Loucy (cell line): ENCODE measurements at regions not wholly inside any gene's neighbourhood (a gene's known extent, or its start where the extent isn't known, plus 50 kb on each side); places are given as distances from the start of the nearest gene placed in this dataset.
"Not testable (repeated sequence)": the region's sequence is repeated elsewhere in the genome, so short reads cannot be mapped to it uniquely, and the experiment has no call there.

Experiments used
- H2AFZ ChIP-seq: fragments of 200-600 bp; sonication (generic); 2 replicates; pipeline ENCODE4 v1.6.0; 2016; ENCODE audit warnings: antibody characterized with exemption, mild to moderate bottlenecking, low read length, moderate library complexity
- H3F3A ChIP-seq: fragments of 200-600 bp; 2 replicates; pipeline ENCODE4 v1.6.0; 2016; ENCODE audit warnings: antibody characterized with exemption, low read depth, mild to moderate bottlenecking
- H3K27me3 ChIP-seq: fragments of 200-600 bp; sonication (generic); 2 replicates; pipeline ENCODE4 v1.6.1; 2014; ENCODE audit warnings: low read length, mild to moderate bottlenecking; ENCODE audit not compliant: insufficient read depth, poor library complexity, severe bottlenecking
- H3K36me3 ChIP-seq: fragments of 200-600 bp; sonication (generic); 2 replicates; pipeline ENCODE4 v1.6.1; 2016; ENCODE audit warnings: low read length; ENCODE audit not compliant: insufficient read depth
- H3K4me1 ChIP-seq: fragments of 200-600 bp; sonication (generic); 2 replicates; pipeline ENCODE4 v1.5.1; 2014; ENCODE audit warnings: low read length, mild to moderate bottlenecking; ENCODE audit not compliant: insufficient read depth, poor library complexity, severe bottlenecking
- H3K4me2 ChIP-seq: fragments of 200-600 bp; sonication (generic); 2 replicates; pipeline ENCODE4 v1.6.0; 2014; ENCODE audit warnings: antibody characterized with exemption, low read length, low read depth, mild to moderate bottlenecking; ENCODE audit not compliant: poor library complexity, severe bottlenecking
- H3K4me3 ChIP-seq: fragments of 200-600 bp; sonication (generic); 2 replicates; pipeline ENCODE4 v1.5.1; 2014; ENCODE audit warnings: low read length, mild to moderate bottlenecking, mixed read lengths; ENCODE audit not compliant: poor library complexity, severe bottlenecking
- H3K79me2 ChIP-seq: fragments of 200-600 bp; sonication (generic); 2 replicates; pipeline ENCODE4 v1.6.1; 2014; ENCODE audit warnings: low read length; ENCODE audit not compliant: insufficient read depth
- H3K9ac ChIP-seq: fragments of 200-600 bp; sonication (generic); 2 replicates; pipeline ENCODE4 v1.6.0; 2014; ENCODE audit warnings: mild to moderate bottlenecking, low read depth, low read length, moderate library complexity; ENCODE audit not compliant: poor library complexity, severe bottlenecking
- H3K9me2 ChIP-seq: fragments of 200-600 bp; sonication (generic); replicated peaks from 2 replicates; pipeline ENCODE4 v1.6.1; 2016; ENCODE audit warnings: low read depth, low read length, mixed read lengths
- H3K9me3 ChIP-seq: fragments of 200-600 bp; sonication (generic); 2 replicates; pipeline ENCODE4 v1.6.1; 2014; ENCODE audit warnings: mild to moderate bottlenecking, antibody characterized with exemption, low read length, low read depth; ENCODE audit not compliant: insufficient read depth
- H4K20me1 ChIP-seq: fragments of 200-600 bp; sonication (generic); 2 replicates; pipeline ENCODE4 v1.6.0; 2014; ENCODE audit warnings: antibody characterized with exemption, low read length, mild to moderate bottlenecking; ENCODE audit not compliant: insufficient read depth, poor library complexity, severe bottlenecking
- CTCF ChIP-seq: fragments of 200-600 bp; sonication (generic); conservative IDR thresholded peaks from 2 replicates; pipeline ENCODE4 v1.5.1; 2014; ENCODE audit warnings: mild to moderate bottlenecking, antibody characterized with exemption, low read length
- EZH2phosphoT487 ChIP-seq: fragments of 200-600 bp; IDR thresholded peaks from 2 replicates; pipeline ENCODE4 v1.6.1; 2018; ENCODE audit warnings: antibody characterized with exemption, mild to moderate bottlenecking, moderate library complexity, borderline replicate concordance

GRCh38 chr7:35878351-35878750, 77.5 kb downstream of the SEPTIN7 start:
- H2AFZ ChIP-seq, result no peak overlapping the region
- H3K9me3 ChIP-seq, result no peaks in the 10 kb centered on the region
- no peak overlapping the region for H3K9ac ChIP-seq
- TF ChIP-seq EZH2phosphoT487, result no peak
- TF ChIP-seq CTCF, result no peak
- H3K9me2 ChIP-seq, result no peaks in the 10 kb centered on the region
- H4K20me1 ChIP-seq, result no peaks in the 10 kb centered on the region
- no peak overlapping the region for H3K4me3 ChIP-seq
- H3K4me2 ChIP-seq, result no peak overlapping the region
- H3K79me2 ChIP-seq, result no peaks in the 10 kb centered on the region
- H3F3A ChIP-seq, result no peaks in the 10 kb centered on the region
- no peaks in the 10 kb centered on the region for H3K27me3 ChIP-seq
- H3K36me3 ChIP-seq, result peaks cover 81% of the 10 kb centered on the region
- no peaks in the 10 kb centered on the region for H3K4me1 ChIP-seq

- H3K9ac ChIP-seq, H3K4me1 ChIP-seq, H4K20me1 ChIP-seq, H3K9me2 ChIP-seq, H3K4me2 ChIP-seq, H3K4me3 ChIP-seq, H2AFZ ChIP-seq, H3K27me3 ChIP-seq, H3F3A ChIP-seq, H3K79me2 ChIP-seq, H3K9me3 ChIP-seq: not testable (repeated sequence)
- peaks cover 77% of the 10 kb centered on the region for H3K36me3 ChIP-seq
Measured at GRCh38 chr7:35887430-35887829, 86.6 kb downstream of the SEPTIN7 start.

- no peaks in the 10 kb centered on the region for H3F3A ChIP-seq
- no peaks in the 10 kb centered on the region for H3K9me2 ChIP-seq
- no peaks in the 10 kb centered on the region for H3K4me1 ChIP-seq
- no peaks in the 10 kb centered on the region for H4K20me1 ChIP-seq
- no peak overlapping the region for H2AFZ ChIP-seq
- TF ChIP-seq CTCF, result no peak
- TF ChIP-seq EZH2phosphoT487, result no peak
- H3K9ac ChIP-seq, result no peak overlapping the region
- H3K27me3 ChIP-seq, result no peaks in the 10 kb centered on the region
- H3K4me2 ChIP-seq, result no peak overlapping the region
- no peaks in the 10 kb centered on the region for H3K79me2 ChIP-seq
- no peak overlapping the region for H3K4me3 ChIP-seq
- no peaks in the 10 kb centered on the region for H3K9me3 ChIP-seq
- peaks cover 65% of the 10 kb centered on the region for H3K36me3 ChIP-seq
Measured at GRCh38 chr7:35889001-35889400, 88.1 kb downstream of the SEPTIN7 start.

- Histone ChIP-seq H3K9ac (no peak overlapping the region), H4K20me1 (no peaks in the 10 kb centered on the region), H3K9me3 (no peaks in the 10 kb centered on the region), H3K79me2 (no peaks in the 10 kb centered on the region), H3F3A (no peaks in the 10 kb centered on the region), H3K36me3 (peaks cover 63% of the 10 kb centered on the region), H3K4me3 (no peak overlapping the region), H3K4me1 (no peaks in the 10 kb centered on the region), H3K9me2 (no peaks in the 10 kb centered on the region), H2AFZ (no peak overlapping the region), H3K4me2 (no peak overlapping the region), H3K27me3 (no peaks in the 10 kb centered on the region)
- TF ChIP-seq EZH2phosphoT487, result no peak
- no peak for TF ChIP-seq CTCF
Measured at GRCh38 chr7:35889870-35890269, 89.0 kb downstream of the SEPTIN7 start.
